SK-N-SH (cell line): ENCODE measurements at regions not wholly inside any gene's neighbourhood (a gene's known extent, or its start where the extent isn't known, plus 50 kb on each side); places are given as distances from the start of the nearest gene placed in this dataset.

Experiments
- CTCF ChIA-PET: fragments of 300-600, 350-600 bp; formaldehyde crosslinking; extraction: SDS; loops from one replicate; lab custom pipeline; 2021; lab: Yijun Ruan, JAX
- POLR2A ChIA-PET: fragments of 350-600 bp; sonication (Branson Sonifier 250); formaldehyde crosslinking; extraction: SDS; loops from one replicate; lab custom pipeline; 2020; ENCODE audit warnings: antibody characterized with exemption, inconsistent platforms; lab: Yijun Ruan, JAX
- DNase-seq: peaks from one replicate; pipeline ENCODE4 v3.0.0; 2012
- H2AFZ ChIP-seq: fragments of 200-600 bp; sonication (generic); 2 replicates; pipeline ENCODE4 v1.8.1; 2016; ENCODE audit warnings: antibody characterized with exemption, mild to moderate bottlenecking, low read depth
- H3F3A ChIP-seq: fragments of 200-600 bp; sonication (generic); replicated peaks from 2 replicates; pipeline ENCODE3; 2016; ENCODE audit warnings: antibody characterized with exemption, mild to moderate bottlenecking; ENCODE audit not compliant: insufficient read depth
- H3K27ac ChIP-seq, 2 experiments: fragments of 200-500 bp in 1 of 2; fragments of 200-600 bp in 1 of 2; sonication (Bioruptor generic) in 1 of 2; sonication (generic), shearing (Covaris generic) in 1 of 2; 2 replicates each; pipeline versions ENCODE4 v1.5.1 to v1.6.1; 2014 to 2016; ENCODE audit warnings: low read depth in 2 of 2, inconsistent platforms in 1 of 2, low read length in 1 of 2, mild to moderate bottlenecking in 1 of 2, mixed read lengths in 1 of 2
- H3K27me3 ChIP-seq: fragments of 200-600 bp; sonication (generic), shearing (Covaris generic); 2 replicates; pipeline ENCODE4 v1.6.1; 2016; ENCODE audit warnings: mixed run types; ENCODE audit not compliant: insufficient read depth
- H3K36me3 ChIP-seq, 2 experiments: fragments of 200-500 bp in 1 of 2; fragments of 200-600 bp in 1 of 2; sonication (Bioruptor generic) in 1 of 2; sonication (generic) in 1 of 2; replicated peaks in 1 of 2; 2 replicates each; pipeline versions ENCODE3 to v1.5.1; 2014 to 2016; ENCODE audit warnings: low read length in 1 of 2, mild to moderate bottlenecking in 1 of 2; ENCODE audit not compliant: insufficient read depth in 2 of 2, control insufficient read depth in 1 of 2
- H3K4me1 ChIP-seq, 2 experiments: fragments of 200-500 bp in 1 of 2; fragments of 200-600 bp in 1 of 2; sonication (Bioruptor generic) in 1 of 2; sonication (generic), shearing (Covaris generic) in 1 of 2; 2 replicates each; pipeline versions ENCODE4 v1.5.1 to v1.6.1; 2014 to 2016; ENCODE audit warnings: low read depth in 1 of 2, low read length in 1 of 2, mixed run types in 1 of 2; ENCODE audit not compliant: insufficient read depth in 2 of 2, control insufficient read depth in 1 of 2
- H3K4me2 ChIP-seq: fragments of 200-600 bp; sonication (generic), shearing (Covaris generic); 2 replicates; pipeline ENCODE4 v1.6.1; 2017; ENCODE audit warnings: mixed run types
- H3K4me3 ChIP-seq, 2 experiments: fragments of 200-500 bp in 1 of 2; fragments of 200-600 bp in 1 of 2; sonication (Bioruptor generic) in 1 of 2; sonication (generic), shearing (Covaris generic) in 1 of 2; 2 replicates each; pipeline versions ENCODE4 v1.5.1 to v1.8.1; 2014 to 2016; ENCODE audit warnings: low read depth in 2 of 2, inconsistent platforms in 1 of 2, low read length in 1 of 2, mild to moderate bottlenecking in 1 of 2, mixed read lengths in 1 of 2, moderate library complexity in 1 of 2
- H3K79me2 ChIP-seq: fragments of 200-600 bp; sonication (generic); 2 replicates; pipeline ENCODE4 v1.8.1; 2017; ENCODE audit warnings: mild to moderate bottlenecking; ENCODE audit not compliant: insufficient read depth
- H3K9ac ChIP-seq: fragments of 200-600 bp; sonication (generic); 2 replicates; pipeline ENCODE4 v1.6.1; 2017; ENCODE audit warnings: mixed run types
- H3K9me2 ChIP-seq: fragments of 200-600 bp; sonication (generic); 2 replicates; pipeline ENCODE4 v1.6.1; 2017; ENCODE audit warnings: mixed run types
- H3K9me3 ChIP-seq: fragments of 200-600 bp; sonication (generic); 2 replicates; pipeline ENCODE4 v1.6.1; 2017; ENCODE audit warnings: mixed run types, mild to moderate bottlenecking, moderate library complexity
- H4K20me1 ChIP-seq: fragments of 200-600 bp; sonication (generic); 2 replicates; pipeline ENCODE4 v1.6.1; 2017; ENCODE audit warnings: mild to moderate bottlenecking, mixed run types; ENCODE audit not compliant: insufficient read depth
- CHD2 ChIP-seq: fragments of 150-350 bp; IDR thresholded peaks from 2 replicates; pipeline ENCODE4 v1.6.1; 2018; ENCODE audit warnings: low read length; ENCODE audit not compliant: partially characterized antibody
- ELF1 ChIP-seq: IDR thresholded peaks from 2 replicates; pipeline ENCODE4 v1.4.0; 2012
- EP300 ChIP-seq, 2 experiments: IDR thresholded peaks; 2 replicates each; pipeline versions ENCODE4 v1.4.0 to v1.6.1; 2012; ENCODE audit warnings: borderline replicate concordance in 1 of 2, low read depth in 1 of 2, low read length in 1 of 2
- FOXJ3 ChIP-seq: sonication (generic); formaldehyde crosslinking; IDR thresholded peaks from 2 replicates; pipeline ENCODE4 v1.5.1; 2020; ENCODE audit warnings: mild to moderate bottlenecking, missing genetic modification reagents
- FOXM1 ChIP-seq: IDR thresholded peaks from 2 replicates; pipeline ENCODE4 v1.4.0; 2012; ENCODE audit warnings: low read depth, mild to moderate bottlenecking
- GABPA ChIP-seq: IDR thresholded peaks from 2 replicates; pipeline ENCODE4 v1.4.0; 2012; ENCODE audit warnings: low read depth, mild to moderate bottlenecking
- MEF2A ChIP-seq: IDR thresholded peaks from 2 replicates; pipeline ENCODE4 v1.4.0; 2012; ENCODE audit warnings: low read depth, borderline replicate concordance
- RAD21 ChIP-seq: IDR thresholded peaks from 2 replicates; pipeline ENCODE4 v1.6.1; 2012; ENCODE audit warnings: mild to moderate bottlenecking, low read length
- RFX5 ChIP-seq: IDR thresholded peaks from 2 replicates; pipeline ENCODE4 v1.6.1; 2012; ENCODE audit warnings: mild to moderate bottlenecking, improper control_type of control experiment, low read length
- RXRA ChIP-seq: IDR thresholded peaks from 2 replicates; pipeline ENCODE4 v1.4.0; 2012; ENCODE audit warnings: low read depth, mild to moderate bottlenecking, borderline replicate concordance
- SIN3A ChIP-seq: IDR thresholded peaks from 2 replicates; pipeline ENCODE4 v1.6.1; 2012; ENCODE audit warnings: low read depth, mild to moderate bottlenecking, low read length, moderate library complexity, borderline replicate concordance
- TAF1 ChIP-seq: IDR thresholded peaks from 2 replicates; pipeline ENCODE4 v1.6.1; 2012; ENCODE audit warnings: low read depth, mild to moderate bottlenecking, low read length, moderate library complexity, borderline replicate concordance
- TCF12 ChIP-seq: IDR thresholded peaks from 2 replicates; pipeline ENCODE4 v1.4.0; 2012
- TEAD4 ChIP-seq: IDR thresholded peaks from 2 replicates; pipeline ENCODE4 v1.4.0; 2012; ENCODE audit warnings: mild to moderate bottlenecking, borderline replicate concordance; ENCODE audit not compliant: insufficient read depth
- WGBS: methylation state at CpG from one replicate; pipeline ENCODE4 v1.1.6; 2017; ENCODE audit warnings: low lambda C conversion rate; 5-methylcytosine and 5-hydroxymethylcytosine counted together
- TF ChIP-seq, protein P1 (sequence below): IDR thresholded peaks from 2 replicates; pipeline ENCODE4 v1.4.0; 2012; ENCODE audit warnings: low read depth
- TF ChIP-seq, protein P2 (sequence below): fragments of 200-600 bp; sonication (generic); IDR thresholded peaks from 2 replicates; pipeline ENCODE4 v1.6.1; 2017; ENCODE audit warnings: antibody characterized with exemption, mild to moderate bottlenecking, moderate library complexity
- TF ChIP-seq, protein P3 (sequence below): IDR thresholded peaks from 2 replicates; pipeline ENCODE4; 2012
- TF ChIP-seq, protein P4 (sequence below): IDR thresholded peaks from 2 replicates; pipeline ENCODE4 v1.6.1; 2012; ENCODE audit warnings: mild to moderate bottlenecking, low read depth, low read length, moderate library complexity

DNA sequence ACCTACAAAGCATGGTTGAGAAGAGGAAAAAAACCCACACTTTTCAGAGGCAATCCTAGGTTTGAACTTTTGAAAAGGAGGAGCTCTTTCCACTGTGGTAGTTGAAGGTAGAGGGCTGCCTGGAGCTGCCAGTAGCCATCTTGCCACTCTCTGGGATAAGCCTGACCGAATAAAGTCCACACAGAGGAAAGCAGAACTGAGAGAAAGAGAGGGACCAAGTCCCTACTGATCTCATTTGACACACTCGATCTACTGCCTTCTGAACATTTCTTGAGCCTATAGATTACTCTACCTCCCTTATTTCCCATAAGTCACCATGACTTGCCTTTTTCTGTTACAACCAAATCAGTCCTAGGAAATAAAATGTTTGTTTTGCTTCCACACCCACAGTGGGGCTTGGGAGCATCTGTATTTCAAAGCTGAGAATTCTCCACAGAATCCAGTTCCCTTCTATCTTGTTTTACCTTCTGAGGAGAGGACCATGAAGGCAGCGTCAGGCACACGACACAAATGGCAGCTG is 147.0 kb upstream of the PTPRK start (continued):
- TF ChIP-seq, protein P1, sequence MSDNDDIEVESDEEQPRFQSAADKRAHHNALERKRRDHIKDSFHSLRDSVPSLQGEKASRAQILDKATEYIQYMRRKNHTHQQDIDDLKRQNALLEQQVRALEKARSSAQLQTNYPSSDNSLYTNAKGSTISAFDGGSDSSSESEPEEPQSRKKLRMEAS = no peak
- no peak for TF ChIP-seq TAF1
- TF ChIP-seq, protein P2, sequence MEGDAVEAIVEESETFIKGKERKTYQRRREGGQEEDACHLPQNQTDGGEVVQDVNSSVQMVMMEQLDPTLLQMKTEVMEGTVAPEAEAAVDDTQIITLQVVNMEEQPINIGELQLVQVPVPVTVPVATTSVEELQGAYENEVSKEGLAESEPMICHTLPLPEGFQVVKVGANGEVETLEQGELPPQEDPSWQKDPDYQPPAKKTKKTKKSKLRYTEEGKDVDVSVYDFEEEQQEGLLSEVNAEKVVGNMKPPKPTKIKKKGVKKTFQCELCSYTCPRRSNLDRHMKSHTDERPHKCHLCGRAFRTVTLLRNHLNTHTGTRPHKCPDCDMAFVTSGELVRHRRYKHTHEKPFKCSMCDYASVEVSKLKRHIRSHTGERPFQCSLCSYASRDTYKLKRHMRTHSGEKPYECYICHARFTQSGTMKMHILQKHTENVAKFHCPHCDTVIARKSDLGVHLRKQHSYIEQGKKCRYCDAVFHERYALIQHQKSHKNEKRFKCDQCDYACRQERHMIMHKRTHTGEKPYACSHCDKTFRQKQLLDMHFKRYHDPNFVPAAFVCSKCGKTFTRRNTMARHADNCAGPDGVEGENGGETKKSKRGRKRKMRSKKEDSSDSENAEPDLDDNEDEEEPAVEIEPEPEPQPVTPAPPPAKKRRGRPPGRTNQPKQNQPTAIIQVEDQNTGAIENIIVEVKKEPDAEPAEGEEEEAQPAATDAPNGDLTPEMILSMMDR = no peak

DNA sequence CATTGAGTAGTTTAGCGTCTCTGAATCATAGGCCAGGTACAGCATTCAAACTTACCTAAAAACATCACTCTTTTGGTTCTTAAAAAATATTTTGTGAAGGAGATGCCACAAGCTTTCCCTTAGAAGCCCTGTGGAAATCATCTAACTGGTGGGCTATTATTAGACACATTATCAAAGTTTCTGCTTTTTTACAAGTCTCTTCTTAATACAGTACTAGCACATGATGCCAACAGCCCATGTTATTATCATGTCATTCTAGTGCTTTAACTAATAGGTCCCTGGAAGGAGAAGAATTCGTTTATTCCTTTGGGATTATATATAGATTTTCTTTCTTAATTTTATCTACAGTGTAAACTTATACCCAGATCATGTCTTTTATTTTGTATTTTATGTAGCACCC is 146.0 kb upstream of the PTPRK start:
- no peak for DNase-seq
- Histone ChIP-seq H3K36me3 (no peaks in the 10 kb centered on the region), H3K4me3 (no peak overlapping the region), H3F3A (no peaks in the 10 kb centered on the region), H4K20me1 (no peaks in the 10 kb centered on the region), H3K79me2 (no peaks in the 10 kb centered on the region), H3K9me2 (no peaks in the 10 kb centered on the region), H2AFZ (no peak overlapping the region), H3K9me3 (no peaks in the 10 kb centered on the region), H3K27me3 (no peaks in the 10 kb centered on the region), H3K4me1 (no peaks in the 10 kb centered on the region), H3K27ac (no peak overlapping the region), H3K4me2 (no peak overlapping the region), H3K9ac (no peak overlapping the region)
- TF ChIP-seq EP300 (IDR thresholded peaks at IDR 0.05; ENCODE audit: borderline replicate concordance in 1 of 2, low read depth in 1 of 2, low read length in 1 of 2) (no peak), TEAD4 (no peak), RXRA (no peak), TCF12 (no peak), RAD21 (no peak), GABPA (no peak), CHD2 (no peak), FOXJ3 (CRISPR knock-in tag) (no peak), SIN3A (no peak), RFX5 (no peak), MEF2A (no peak), ELF1 (no peak), FOXM1 (no peak)
- TF ChIP-seq, protein P1 = no peak
- TF ChIP-seq, protein P3, sequence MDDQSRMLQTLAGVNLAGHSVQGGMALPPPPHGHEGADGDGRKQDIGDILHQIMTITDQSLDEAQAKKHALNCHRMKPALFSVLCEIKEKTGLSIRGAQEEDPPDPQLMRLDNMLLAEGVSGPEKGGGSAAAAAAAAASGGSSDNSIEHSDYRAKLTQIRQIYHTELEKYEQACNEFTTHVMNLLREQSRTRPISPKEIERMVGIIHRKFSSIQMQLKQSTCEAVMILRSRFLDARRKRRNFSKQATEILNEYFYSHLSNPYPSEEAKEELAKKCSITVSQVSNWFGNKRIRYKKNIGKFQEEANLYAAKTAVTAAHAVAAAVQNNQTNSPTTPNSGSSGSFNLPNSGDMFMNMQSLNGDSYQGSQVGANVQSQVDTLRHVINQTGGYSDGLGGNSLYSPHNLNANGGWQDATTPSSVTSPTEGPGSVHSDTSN = no peak
- TF ChIP-seq, protein P2 = no peak
- TF ChIP-seq, protein P4, sequence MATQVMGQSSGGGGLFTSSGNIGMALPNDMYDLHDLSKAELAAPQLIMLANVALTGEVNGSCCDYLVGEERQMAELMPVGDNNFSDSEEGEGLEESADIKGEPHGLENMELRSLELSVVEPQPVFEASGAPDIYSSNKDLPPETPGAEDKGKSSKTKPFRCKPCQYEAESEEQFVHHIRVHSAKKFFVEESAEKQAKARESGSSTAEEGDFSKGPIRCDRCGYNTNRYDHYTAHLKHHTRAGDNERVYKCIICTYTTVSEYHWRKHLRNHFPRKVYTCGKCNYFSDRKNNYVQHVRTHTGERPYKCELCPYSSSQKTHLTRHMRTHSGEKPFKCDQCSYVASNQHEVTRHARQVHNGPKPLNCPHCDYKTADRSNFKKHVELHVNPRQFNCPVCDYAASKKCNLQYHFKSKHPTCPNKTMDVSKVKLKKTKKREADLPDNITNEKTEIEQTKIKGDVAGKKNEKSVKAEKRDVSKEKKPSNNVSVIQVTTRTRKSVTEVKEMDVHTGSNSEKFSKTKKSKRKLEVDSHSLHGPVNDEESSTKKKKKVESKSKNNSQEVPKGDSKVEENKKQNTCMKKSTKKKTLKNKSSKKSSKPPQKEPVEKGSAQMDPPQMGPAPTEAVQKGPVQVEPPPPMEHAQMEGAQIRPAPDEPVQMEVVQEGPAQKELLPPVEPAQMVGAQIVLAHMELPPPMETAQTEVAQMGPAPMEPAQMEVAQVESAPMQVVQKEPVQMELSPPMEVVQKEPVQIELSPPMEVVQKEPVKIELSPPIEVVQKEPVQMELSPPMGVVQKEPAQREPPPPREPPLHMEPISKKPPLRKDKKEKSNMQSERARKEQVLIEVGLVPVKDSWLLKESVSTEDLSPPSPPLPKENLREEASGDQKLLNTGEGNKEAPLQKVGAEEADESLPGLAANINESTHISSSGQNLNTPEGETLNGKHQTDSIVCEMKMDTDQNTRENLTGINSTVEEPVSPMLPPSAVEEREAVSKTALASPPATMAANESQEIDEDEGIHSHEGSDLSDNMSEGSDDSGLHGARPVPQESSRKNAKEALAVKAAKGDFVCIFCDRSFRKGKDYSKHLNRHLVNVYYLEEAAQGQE = no peak
- ChIA-PET CTCF (no interaction called here), POLR2A (no interaction called here)
- 43% methylated on average over 2 of the region's 2 CpGs for WGBS
